ENCODE measurements at regions not wholly inside any gene's neighbourhood (a gene's known extent, or its start where the extent isn't known, plus 50 kb on each side); places are given as distances from the start of the nearest gene placed in this dataset.

DNA sequence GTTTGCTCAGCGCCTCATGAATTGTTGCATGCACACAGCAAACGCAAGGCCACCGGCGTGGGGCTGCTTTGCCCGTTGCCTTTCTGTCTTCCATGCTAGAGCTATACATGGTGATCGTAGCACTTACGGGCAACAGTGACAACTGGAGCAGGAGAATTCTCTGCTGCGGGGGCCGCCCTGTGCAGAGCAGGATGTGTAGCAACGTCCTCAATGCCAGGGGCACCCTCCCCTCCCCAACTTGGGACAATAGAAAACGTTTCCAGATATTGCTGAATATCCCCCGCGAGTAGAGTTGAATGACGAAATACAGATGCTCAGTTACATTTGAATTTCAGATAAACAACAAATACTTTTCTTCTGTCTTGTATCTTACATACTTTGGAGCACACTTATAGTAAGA, 198.7 kb downstream of the TFAP2C start:
- H3K9me3 Mint-ChIP-seq = no peaks in the 10 kb centered on the region
- no peak for DNase-seq
- peaks cover 15% of the 10 kb centered on the region for H3K27me3 Mint-ChIP-seq (ENCODE audit: insufficient read depth)
- H3K4me1 Mint-ChIP-seq (ENCODE audit: low read depth) = peaks cover 30% of the 10 kb centered on the region
- peak overlapping the region; percentile 83 for H3K27ac Mint-ChIP-seq
- peak overlapping the region; percentile 85 for H3K4me3 Mint-ChIP-seq
- H3K36me3 Mint-ChIP-seq (ENCODE audit: low read depth) = no peaks in the 10 kb centered on the region
- TF ChIP-seq, protein P1, sequence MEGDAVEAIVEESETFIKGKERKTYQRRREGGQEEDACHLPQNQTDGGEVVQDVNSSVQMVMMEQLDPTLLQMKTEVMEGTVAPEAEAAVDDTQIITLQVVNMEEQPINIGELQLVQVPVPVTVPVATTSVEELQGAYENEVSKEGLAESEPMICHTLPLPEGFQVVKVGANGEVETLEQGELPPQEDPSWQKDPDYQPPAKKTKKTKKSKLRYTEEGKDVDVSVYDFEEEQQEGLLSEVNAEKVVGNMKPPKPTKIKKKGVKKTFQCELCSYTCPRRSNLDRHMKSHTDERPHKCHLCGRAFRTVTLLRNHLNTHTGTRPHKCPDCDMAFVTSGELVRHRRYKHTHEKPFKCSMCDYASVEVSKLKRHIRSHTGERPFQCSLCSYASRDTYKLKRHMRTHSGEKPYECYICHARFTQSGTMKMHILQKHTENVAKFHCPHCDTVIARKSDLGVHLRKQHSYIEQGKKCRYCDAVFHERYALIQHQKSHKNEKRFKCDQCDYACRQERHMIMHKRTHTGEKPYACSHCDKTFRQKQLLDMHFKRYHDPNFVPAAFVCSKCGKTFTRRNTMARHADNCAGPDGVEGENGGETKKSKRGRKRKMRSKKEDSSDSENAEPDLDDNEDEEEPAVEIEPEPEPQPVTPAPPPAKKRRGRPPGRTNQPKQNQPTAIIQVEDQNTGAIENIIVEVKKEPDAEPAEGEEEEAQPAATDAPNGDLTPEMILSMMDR (IDR thresholded peaks at IDR 0.05) = no peak

- TF ChIP-seq, protein P1 (IDR thresholded peaks at IDR 0.05) = no peak
- no peak for DNase-seq
- Mint-ChIP-seq H3K4me1 (ENCODE audit: low read depth) (peaks cover 30% of the 10 kb centered on the region), H3K36me3 (ENCODE audit: low read depth) (no peaks in the 10 kb centered on the region), H3K27me3 (ENCODE audit: insufficient read depth) (peaks cover 11% of the 10 kb centered on the region), H3K4me3 (no peak overlapping the region; the same call in 1 of the 2 replicates), H3K27ac (peak overlapping the region; percentile 83; the same call in 1 of the 2 replicates), H3K9me3 (no peaks in the 10 kb centered on the region)
Observed at GRCh38 chr20:56828402-56828801, 199.3 kb downstream of the TFAP2C start.

- TF ChIP-seq, protein P1 (IDR thresholded peaks at IDR 0.05) = no peak
- Mint-ChIP-seq H3K4me3 (no peak overlapping the region), H3K27ac (no peak overlapping the region), H3K36me3 (ENCODE audit: low read depth) (no peaks in the 10 kb centered on the region), H3K9me3 (no peaks in the 10 kb centered on the region), H3K27me3 (ENCODE audit: insufficient read depth) (peaks cover 13% of the 10 kb centered on the region), H3K4me1 (ENCODE audit: low read depth) (peaks cover 30% of the 10 kb centered on the region)
- DNase-seq = no peak
Observed at GRCh38 chr20:56829788-56830385, 200.8 kb downstream of the TFAP2C start.

DNA sequence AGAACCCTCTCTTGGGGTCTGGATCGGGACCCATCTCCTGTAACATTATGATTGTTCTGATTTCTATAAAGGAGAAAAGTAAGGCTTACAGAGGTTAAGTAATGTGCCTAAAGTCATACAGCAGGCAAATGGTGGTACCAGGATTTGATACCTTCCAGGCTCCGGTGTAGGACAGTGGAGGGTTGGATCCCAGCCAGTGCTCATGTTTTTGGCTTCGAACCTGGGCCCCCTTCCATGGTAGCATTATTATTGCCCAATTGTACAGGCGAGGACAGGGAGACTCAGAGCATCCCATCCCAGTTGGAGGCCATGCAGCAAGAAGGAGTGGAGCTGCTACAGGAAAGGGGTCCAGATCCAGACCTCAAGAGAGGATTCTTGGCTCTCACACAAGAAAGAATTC, 202.7 kb downstream of the TFAP2C start:
- Mint-ChIP-seq H3K4me3 (no peak overlapping the region), H3K27ac (no peak overlapping the region), H3K4me1 (ENCODE audit: low read depth) (peaks cover 17% of the 10 kb centered on the region), H3K27me3 (ENCODE audit: insufficient read depth) (peaks cover 17% of the 10 kb centered on the region), H3K36me3 (ENCODE audit: low read depth) (no peaks in the 10 kb centered on the region), H3K9me3 (no peaks in the 10 kb centered on the region)
- no peak for DNase-seq
- TF ChIP-seq, protein P1 (IDR thresholded peaks at IDR 0.05) = no peak

DNA sequence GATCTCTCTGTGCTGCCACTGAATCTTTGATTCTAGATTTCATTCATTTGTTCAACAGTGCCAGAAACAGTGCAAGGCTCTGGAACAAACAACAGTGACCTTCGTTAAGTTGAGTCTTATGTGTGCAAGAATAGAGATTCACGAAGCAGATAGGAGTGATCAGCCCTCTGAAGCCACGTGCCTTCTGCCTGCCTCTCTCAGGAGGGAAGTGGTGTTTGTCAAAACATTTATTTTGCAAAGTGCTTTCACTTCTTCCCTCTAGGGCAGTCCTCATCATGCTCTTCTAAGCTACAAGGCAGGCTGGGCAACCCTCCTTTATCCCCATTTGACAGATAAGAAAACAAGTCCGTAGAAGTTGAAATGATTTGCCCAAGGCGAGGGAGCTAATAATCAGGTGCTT, 204.3 kb downstream of the TFAP2C start:
- TF ChIP-seq, protein P1 (IDR thresholded peaks at IDR 0.05) = no peak
- no peak overlapping the region for H3K27ac Mint-ChIP-seq
- no peaks in the 10 kb centered on the region for H3K36me3 Mint-ChIP-seq (ENCODE audit: low read depth)
- no peaks in the 10 kb centered on the region for H3K9me3 Mint-ChIP-seq
- H3K4me1 Mint-ChIP-seq (ENCODE audit: low read depth) = peaks cover under 1% of the 10 kb centered on the region
- H3K27me3 Mint-ChIP-seq (ENCODE audit: insufficient read depth) = peaks cover 24% of the 10 kb centered on the region
- H3K4me3 Mint-ChIP-seq = no peak overlapping the region
- DNase-seq = no peak

All from HFFc6 (cell line).